ENCODE measurements at regions not wholly inside any gene's neighbourhood (a gene's known extent, or its start where the extent isn't known, plus 50 kb on each side); places are given as distances from the start of the nearest gene placed in this dataset.

- POLR2A ChIA-PET = no interaction called here
- DNase-seq (ENCODE audit: extremely low spot score) = no peak
- CTCF ChIA-PET = no interaction called here
- TF ChIP-seq FOXK2 (IDR thresholded peaks at IDR 0.05) (no peak), LEF1 (IDR thresholded peaks at IDR 0.05; ENCODE audit: borderline replicate concordance) (no peak), L3MBTL2 (conservative IDR thresholded peaks at IDR 0.05) (no peak), FOXA1 (IDR thresholded peaks at IDR 0.05) (no peak), ARNT (IDR thresholded peaks at IDR 0.05) (no peak), HDGF (IDR thresholded peaks at IDR 0.05; ENCODE audit: borderline replicate concordance) (no peak), SUZ12 (IDR thresholded peaks at IDR 0.05) (no peak), PKNOX1 (IDR thresholded peaks at IDR 0.05) (no peak), BHLHE40 (IDR thresholded peaks at IDR 0.05; ENCODE audit: borderline replicate concordance) (no peak), FOXM1 (IDR thresholded peaks at IDR 0.05; ENCODE audit: borderline replicate concordance) (no peak), ZNF384 (IDR thresholded peaks at IDR 0.05) (no peak), SP1 (IDR thresholded peaks at IDR 0.05) (no peak), ELF4 (IDR thresholded peaks at IDR 0.05) (no peak), TARDBP (IDR thresholded peaks at IDR 0.05) (no peak), NFRKB (IDR thresholded peaks at IDR 0.05) (no peak), CTBP1 (IDR thresholded peaks at IDR 0.05; ENCODE audit: borderline replicate concordance) (no peak)
Measured at GRCh38 chr3:170707899-170708298, 122.0 kb upstream of the SLC7A14 start.

GRCh38 chr3:170705131-170705530 is 119.3 kb upstream of the SLC7A14 start:
- no peak for TF ChIP-seq BHLHE40 (IDR thresholded peaks at IDR 0.05; ENCODE audit: borderline replicate concordance)
- TF ChIP-seq ZNF384 (IDR thresholded peaks at IDR 0.05) = no peak
- TF ChIP-seq FOXM1 (IDR thresholded peaks at IDR 0.05; ENCODE audit: borderline replicate concordance) = no peak
- no peak for TF ChIP-seq CTBP1 (IDR thresholded peaks at IDR 0.05; ENCODE audit: borderline replicate concordance)
- no peak for TF ChIP-seq TARDBP (IDR thresholded peaks at IDR 0.05)
- no peak for TF ChIP-seq FOXK2 (IDR thresholded peaks at IDR 0.05)
- TF ChIP-seq PKNOX1 (IDR thresholded peaks at IDR 0.05) = no peak
- no peak for TF ChIP-seq ARNT (IDR thresholded peaks at IDR 0.05)
- TF ChIP-seq L3MBTL2 (conservative IDR thresholded peaks at IDR 0.05) = no peak
- TF ChIP-seq ELF4 (IDR thresholded peaks at IDR 0.05) = no peak
- TF ChIP-seq FOXA1 (IDR thresholded peaks at IDR 0.05) = no peak
- no peak for TF ChIP-seq NFRKB (IDR thresholded peaks at IDR 0.05)
- TF ChIP-seq SUZ12 (IDR thresholded peaks at IDR 0.05) = no peak
- TF ChIP-seq HDGF (IDR thresholded peaks at IDR 0.05; ENCODE audit: borderline replicate concordance) = no peak
- no peak for TF ChIP-seq SP1 (IDR thresholded peaks at IDR 0.05)
- POLR2A ChIA-PET = no interaction called here
- CTCF ChIA-PET = interaction anchor here (0.7 kb wide), 1 partner anchor 342 kb away, joined by 3 read pairs; no protein-coding TSS in a partner anchor
- DNase-seq (ENCODE audit: extremely low spot score) = no peak

- no peak for DNase-seq (ENCODE audit: extremely low spot score)
- POLR2A ChIA-PET = no interaction called here
- TF ChIP-seq FOXA1 (IDR thresholded peaks at IDR 0.05) (no peak), BHLHE40 (IDR thresholded peaks at IDR 0.05; ENCODE audit: borderline replicate concordance) (no peak), ARNT (IDR thresholded peaks at IDR 0.05) (no peak), CTBP1 (IDR thresholded peaks at IDR 0.05; ENCODE audit: borderline replicate concordance) (no peak), TARDBP (IDR thresholded peaks at IDR 0.05) (no peak)
- CTCF ChIA-PET = interaction anchor here (0.7 kb wide), 1 partner anchor 49 kb away, joined by 5 read pairs; no protein-coding TSS in a partner anchor
Measured at GRCh38 chr3:170703121-170703588, 117.3 kb upstream of the SLC7A14 start.

DNA sequence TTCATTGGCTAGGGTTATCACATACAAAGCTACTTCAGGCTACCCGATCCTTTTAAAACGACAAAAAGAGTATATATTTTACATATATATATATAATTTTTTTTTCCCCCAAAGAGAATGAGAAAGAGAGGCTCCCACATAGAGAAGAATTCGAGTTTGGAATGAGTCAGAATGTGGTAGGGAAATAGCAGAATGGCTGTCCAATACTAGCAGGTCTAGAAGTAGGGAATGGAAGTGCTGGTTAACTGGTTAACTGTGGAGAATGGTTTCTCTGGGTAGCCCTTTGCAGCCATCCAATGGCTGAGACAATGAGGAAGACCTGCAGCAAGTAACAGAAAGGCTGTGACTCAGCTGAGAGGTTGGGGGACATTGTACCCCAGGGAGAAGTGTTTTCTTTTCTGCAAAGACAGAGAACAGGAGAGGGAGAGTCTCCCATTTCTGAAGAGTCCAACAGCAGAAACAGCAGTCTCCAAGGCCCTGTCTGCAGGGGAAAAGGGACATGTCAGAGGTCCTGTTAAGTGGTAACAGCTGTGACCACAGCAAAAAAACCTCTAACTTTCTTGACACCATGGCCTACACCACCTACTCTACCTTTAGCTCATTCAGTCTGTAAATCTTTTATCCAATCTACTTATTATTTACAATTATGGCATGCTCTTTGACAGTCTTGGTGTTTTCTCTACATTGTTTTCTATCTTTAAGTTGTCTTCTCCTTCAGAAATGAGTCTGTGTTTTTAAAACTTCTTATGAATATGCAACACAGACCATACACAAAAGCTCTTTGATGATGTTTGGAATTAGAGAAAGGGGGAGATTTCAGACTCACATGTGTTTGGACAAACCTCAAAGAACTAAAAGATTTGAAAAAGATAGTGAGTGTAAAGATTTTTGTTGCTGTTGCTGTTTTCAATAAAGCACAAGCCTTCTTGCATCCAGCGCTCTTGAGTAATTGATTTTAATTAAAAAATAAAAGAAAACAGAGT is 116.1 kb upstream of the SLC7A14 start:
- CTCF ChIA-PET = interaction anchor here (0.6 kb wide), 1 partner anchor 11 kb away, joined by 3 read pairs; no protein-coding TSS in a partner anchor
- POLR2A ChIA-PET = no interaction called here
- TF ChIP-seq ARNT (IDR thresholded peaks at IDR 0.05) = no peak
- no peak for TF ChIP-seq BHLHE40 (IDR thresholded peaks at IDR 0.05; ENCODE audit: borderline replicate concordance)
- TF ChIP-seq NFRKB (IDR thresholded peaks at IDR 0.05) = no peak
- no peak for TF ChIP-seq LEF1 (IDR thresholded peaks at IDR 0.05; ENCODE audit: borderline replicate concordance)
- TF ChIP-seq TARDBP (IDR thresholded peaks at IDR 0.05) = no peak
- TF ChIP-seq ELF4 (IDR thresholded peaks at IDR 0.05) = no peak
- TF ChIP-seq PKNOX1 (IDR thresholded peaks at IDR 0.05) = no peak
- no peak for TF ChIP-seq CTBP1 (IDR thresholded peaks at IDR 0.05; ENCODE audit: borderline replicate concordance)
- no peak for TF ChIP-seq L3MBTL2 (conservative IDR thresholded peaks at IDR 0.05)
- TF ChIP-seq FOXA1 (IDR thresholded peaks at IDR 0.05) = no peak
- TF ChIP-seq HDGF (IDR thresholded peaks at IDR 0.05; ENCODE audit: borderline replicate concordance) = no peak
- TF ChIP-seq ZNF384 (IDR thresholded peaks at IDR 0.05) = no peak
- TF ChIP-seq SUZ12 (IDR thresholded peaks at IDR 0.05) = no peak
- TF ChIP-seq SP1 (IDR thresholded peaks at IDR 0.05) = no peak
- TF ChIP-seq FOXM1 (IDR thresholded peaks at IDR 0.05; ENCODE audit: borderline replicate concordance) = no peak
- no peak for TF ChIP-seq FOXK2 (IDR thresholded peaks at IDR 0.05)
- no peak for DNase-seq (ENCODE audit: extremely low spot score)

- POLR2A ChIA-PET = no interaction called here
- CTCF ChIA-PET = no interaction called here
- TF ChIP-seq SP1 (IDR thresholded peaks at IDR 0.05) (no peak), BHLHE40 (IDR thresholded peaks at IDR 0.05; ENCODE audit: borderline replicate concordance) (no peak), FOXA1 (IDR thresholded peaks at IDR 0.05) (no peak), ARNT (IDR thresholded peaks at IDR 0.05) (no peak), PKNOX1 (IDR thresholded peaks at IDR 0.05) (no peak), CTBP1 (IDR thresholded peaks at IDR 0.05; ENCODE audit: borderline replicate concordance) (no peak), HDGF (IDR thresholded peaks at IDR 0.05; ENCODE audit: borderline replicate concordance) (no peak)
- no peak for DNase-seq (ENCODE audit: extremely low spot score)
Measured at GRCh38 chr3:170700054-170700404, 114.2 kb upstream of the SLC7A14 start.

Measured in HEK293T (cell line).